Nephron progenitor cell (in vitro differentiated cells): ENCODE measurements at regions not wholly inside any gene's neighbourhood (a gene's known extent, or its start where the extent isn't known, plus 50 kb on each side); places are given as distances from the start of the nearest gene placed in this dataset.
"Not testable (repeated sequence)": the region's sequence is repeated elsewhere in the genome, so short reads cannot be mapped to it uniquely, and the experiment has no call there.

ENCODE experiments used
- DNase-seq: peaks from one replicate; pipeline ENCODE4 v3.0.0; 2021
- H3K27ac Mint-ChIP-seq: 2 replicates; pipeline ENCODE4 v1.8.0; 2021; ENCODE audit warnings: mild to moderate bottlenecking, moderate library complexity, mixed read lengths
- H3K27me3 Mint-ChIP-seq: 2 replicates; pipeline ENCODE4 v1.8.0; 2021; ENCODE audit warnings: mild to moderate bottlenecking, low read depth, mixed read lengths; ENCODE audit not compliant: poor library complexity
- H3K36me3 Mint-ChIP-seq: 2 replicates; pipeline ENCODE4 v1.8.0; 2021; ENCODE audit warnings: low read depth, mixed read lengths
- H3K4me1 Mint-ChIP-seq: 2 replicates; pipeline ENCODE4 v1.8.0; 2021; ENCODE audit warnings: mixed read lengths
- H3K4me3 Mint-ChIP-seq: 2 replicates; pipeline ENCODE4 v1.8.0; 2021; ENCODE audit warnings: mild to moderate bottlenecking, moderate library complexity, mixed read lengths
- H3K9me3 Mint-ChIP-seq: 2 replicates; pipeline ENCODE4 v1.8.0; 2021; ENCODE audit warnings: mild to moderate bottlenecking, moderate library complexity, mixed read lengths
- TF ChIP-seq, protein P1 (sequence below): fragments of 200-600 bp; sonication (generic); IDR thresholded peaks from 2 replicates; pipeline ENCODE4 v1.5.0; 2021; ENCODE audit warnings: antibody characterized with exemption

DNA sequence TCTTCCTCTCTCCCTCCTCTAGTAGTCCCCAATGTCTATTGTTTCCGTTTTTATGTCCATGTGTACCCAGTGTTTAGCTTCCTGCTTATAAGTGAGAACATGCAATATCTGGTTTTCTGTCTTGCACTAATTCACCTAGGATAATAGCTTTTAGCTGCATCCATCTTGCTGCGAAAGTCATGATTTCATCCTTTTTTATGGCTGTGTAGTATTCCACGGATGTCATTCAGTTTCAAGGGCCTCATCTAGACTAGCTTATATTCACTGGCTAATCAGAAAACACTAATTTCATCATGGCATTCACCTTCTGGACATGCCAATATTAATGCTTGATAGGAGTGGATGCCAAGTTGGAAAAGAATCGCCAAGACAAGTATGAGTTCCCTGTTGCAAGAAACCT is 619.6 kb upstream of the AUTS2 start:
- H3K9me3 Mint-ChIP-seq, result no peaks in the 10 kb centered on the region
- H3K36me3 Mint-ChIP-seq, result no peaks in the 10 kb centered on the region
- H3K4me1 Mint-ChIP-seq, result peaks cover 25% of the 10 kb centered on the region
- no peak for DNase-seq
- no peak overlapping the region for H3K4me3 Mint-ChIP-seq
- H3K27me3 Mint-ChIP-seq, result peaks cover 11% of the 10 kb centered on the region
- TF ChIP-seq, protein P1, sequence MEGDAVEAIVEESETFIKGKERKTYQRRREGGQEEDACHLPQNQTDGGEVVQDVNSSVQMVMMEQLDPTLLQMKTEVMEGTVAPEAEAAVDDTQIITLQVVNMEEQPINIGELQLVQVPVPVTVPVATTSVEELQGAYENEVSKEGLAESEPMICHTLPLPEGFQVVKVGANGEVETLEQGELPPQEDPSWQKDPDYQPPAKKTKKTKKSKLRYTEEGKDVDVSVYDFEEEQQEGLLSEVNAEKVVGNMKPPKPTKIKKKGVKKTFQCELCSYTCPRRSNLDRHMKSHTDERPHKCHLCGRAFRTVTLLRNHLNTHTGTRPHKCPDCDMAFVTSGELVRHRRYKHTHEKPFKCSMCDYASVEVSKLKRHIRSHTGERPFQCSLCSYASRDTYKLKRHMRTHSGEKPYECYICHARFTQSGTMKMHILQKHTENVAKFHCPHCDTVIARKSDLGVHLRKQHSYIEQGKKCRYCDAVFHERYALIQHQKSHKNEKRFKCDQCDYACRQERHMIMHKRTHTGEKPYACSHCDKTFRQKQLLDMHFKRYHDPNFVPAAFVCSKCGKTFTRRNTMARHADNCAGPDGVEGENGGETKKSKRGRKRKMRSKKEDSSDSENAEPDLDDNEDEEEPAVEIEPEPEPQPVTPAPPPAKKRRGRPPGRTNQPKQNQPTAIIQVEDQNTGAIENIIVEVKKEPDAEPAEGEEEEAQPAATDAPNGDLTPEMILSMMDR, result no peak
- H3K27ac Mint-ChIP-seq, result no peak overlapping the region

DNA sequence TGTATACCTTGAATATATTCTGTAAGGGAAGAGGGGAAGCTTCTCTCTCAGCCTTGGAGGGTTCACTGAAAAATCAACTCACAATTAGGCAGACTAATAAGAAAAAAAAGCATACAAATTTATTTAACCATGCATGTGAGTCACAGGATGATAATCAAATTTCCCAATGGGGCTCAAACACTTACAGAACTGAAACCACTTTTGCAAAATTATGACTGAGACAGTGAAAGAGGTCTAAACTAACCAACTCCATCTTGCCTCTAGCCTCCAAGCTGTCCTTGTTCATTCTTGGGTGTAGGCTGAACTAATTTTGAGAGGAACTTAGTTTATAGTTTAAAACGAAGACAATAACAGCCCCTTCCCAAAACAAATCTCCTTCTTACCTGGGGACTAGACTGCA is 618.3 kb upstream of the AUTS2 start:
- peaks cover 25% of the 10 kb centered on the region for H3K4me1 Mint-ChIP-seq
- H3K4me3 Mint-ChIP-seq, result no peak overlapping the region
- H3K9me3 Mint-ChIP-seq, result peaks cover 4% of the 10 kb centered on the region
- no peaks in the 10 kb centered on the region for H3K36me3 Mint-ChIP-seq
- H3K27me3 Mint-ChIP-seq, result peaks cover 15% of the 10 kb centered on the region
- no peak overlapping the region for H3K27ac Mint-ChIP-seq
- TF ChIP-seq, protein P1, result no peak
- no peak for DNase-seq

DNA sequence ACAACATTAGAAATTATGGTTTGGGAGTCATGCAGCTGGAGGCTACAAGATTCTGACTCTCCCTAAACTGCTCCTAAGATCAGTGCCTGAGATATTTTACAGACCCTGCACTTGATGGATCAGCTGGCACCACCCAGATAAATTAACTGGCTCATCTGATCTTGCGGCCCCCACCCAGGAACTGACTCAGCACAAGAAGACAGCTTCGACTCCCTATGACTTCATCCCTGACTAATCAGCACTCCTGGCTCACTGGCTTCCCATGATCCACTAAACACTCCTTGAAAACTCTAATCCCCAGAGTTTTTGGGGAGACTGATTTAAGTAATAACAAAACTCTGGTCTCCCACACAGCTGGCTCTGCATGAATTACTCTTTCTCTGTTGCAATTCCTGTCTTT is 617.8 kb upstream of the AUTS2 start:
- not testable (repeated sequence) for H3K9me3 Mint-ChIP-seq, DNase-seq, H3K36me3 Mint-ChIP-seq, H3K4me3 Mint-ChIP-seq
- peaks cover 25% of the 10 kb centered on the region for H3K4me1 Mint-ChIP-seq
- H3K27me3 Mint-ChIP-seq, result peaks cover 12% of the 10 kb centered on the region
- H3K27ac Mint-ChIP-seq, result peak overlapping the region; percentile 83

DNA sequence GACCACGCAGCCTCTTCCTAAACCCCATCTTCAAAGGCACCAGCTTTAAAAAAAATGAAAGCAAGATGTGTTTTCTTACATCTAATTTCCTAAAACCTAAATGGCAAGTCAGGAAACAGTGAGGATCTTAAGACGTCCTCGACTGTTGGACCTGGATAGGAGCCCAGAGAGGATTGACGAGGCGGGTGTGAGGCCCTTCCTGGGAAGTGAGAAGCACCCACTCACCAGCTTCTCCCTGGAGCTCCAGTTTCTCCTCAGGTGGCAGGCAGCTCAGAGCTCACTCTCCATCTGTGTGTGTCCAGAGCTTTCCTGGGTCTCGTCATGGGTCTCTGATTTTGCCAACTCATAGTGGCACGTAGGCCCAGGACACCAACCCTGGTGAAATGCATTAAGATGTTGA is 614.0 kb upstream of the AUTS2 start:
- peaks cover 30% of the 10 kb centered on the region for H3K9me3 Mint-ChIP-seq
- DNase-seq, result no peak
- peaks cover 17% of the 10 kb centered on the region for H3K4me1 Mint-ChIP-seq
- peaks cover 9% of the 10 kb centered on the region for H3K27me3 Mint-ChIP-seq
- TF ChIP-seq, protein P1, result no peak
- no peak overlapping the region for H3K4me3 Mint-ChIP-seq
- no peak overlapping the region for H3K27ac Mint-ChIP-seq
- H3K36me3 Mint-ChIP-seq, result peaks cover under 1% of the 10 kb centered on the region

DNA sequence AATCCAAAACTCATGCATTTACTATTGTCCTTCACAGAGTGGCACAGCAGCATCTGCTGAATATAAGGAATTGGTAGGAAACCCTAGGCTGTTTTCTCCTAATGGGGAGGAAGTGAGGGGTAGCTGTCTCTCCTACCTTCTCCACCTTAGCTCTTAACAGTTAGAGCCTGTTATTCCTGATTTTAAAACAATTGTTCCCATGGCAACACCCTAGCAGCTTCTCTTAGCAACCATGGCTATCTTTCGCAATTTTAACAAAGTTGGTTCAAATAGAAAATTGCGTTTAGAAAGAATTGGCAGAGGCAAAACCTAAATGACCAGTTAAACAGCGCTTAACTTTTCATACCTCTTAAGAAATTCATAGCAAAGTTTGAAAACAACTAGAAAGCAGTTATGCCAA is 603.4 kb upstream of the AUTS2 start:
- TF ChIP-seq, protein P1, result no peak
- DNase-seq, result no peak
- Mint-ChIP-seq H3K27ac (no peak overlapping the region), H3K4me3 (no peak overlapping the region), H3K36me3 (peaks cover under 1% of the 10 kb centered on the region), H3K9me3 (peaks cover 7% of the 10 kb centered on the region), H3K4me1 (peaks cover 7% of the 10 kb centered on the region), H3K27me3 (peaks cover 7% of the 10 kb centered on the region)

DNA sequence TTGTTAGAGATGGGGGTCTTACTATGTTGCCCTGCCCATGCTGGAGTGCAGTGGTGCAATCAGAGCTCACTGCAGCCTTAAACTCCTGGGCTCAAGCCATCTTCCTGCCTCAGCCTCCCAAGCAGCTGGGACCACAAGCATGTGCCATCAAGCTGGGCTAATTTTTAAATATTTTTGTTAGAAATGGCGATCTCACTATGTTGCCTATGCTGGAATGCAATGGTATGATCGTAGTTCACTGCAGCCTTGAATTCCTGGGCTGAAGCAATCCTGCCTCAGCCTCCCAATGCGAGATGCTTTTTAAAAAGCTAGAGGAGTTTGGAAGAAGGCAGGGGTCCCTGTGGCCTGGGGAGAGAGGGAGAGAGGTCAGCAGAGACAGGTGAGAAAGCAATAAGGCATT is 600.1 kb upstream of the AUTS2 start:
- no peak overlapping the region for H3K4me3 Mint-ChIP-seq
- peaks cover 37% of the 10 kb centered on the region for H3K9me3 Mint-ChIP-seq
- TF ChIP-seq, protein P1, result no peak
- no peak overlapping the region for H3K27ac Mint-ChIP-seq
- peaks cover 12% of the 10 kb centered on the region for H3K27me3 Mint-ChIP-seq
- no peak for DNase-seq
- peaks cover 10% of the 10 kb centered on the region for H3K36me3 Mint-ChIP-seq
- H3K4me1 Mint-ChIP-seq, result peaks cover 7% of the 10 kb centered on the region
